LoVo (cell line): ENCODE measurements at regions not wholly inside any gene's neighbourhood (a gene's known extent, or its start where the extent isn't known, plus 50 kb on each side); places are given as distances from the start of the nearest gene placed in this dataset.

Experiments
- DNase-seq: peaks from one replicate; pipeline ENCODE4 v3.0.0-alpha.2; 2016; ENCODE audit warnings: low spot score

DNA sequence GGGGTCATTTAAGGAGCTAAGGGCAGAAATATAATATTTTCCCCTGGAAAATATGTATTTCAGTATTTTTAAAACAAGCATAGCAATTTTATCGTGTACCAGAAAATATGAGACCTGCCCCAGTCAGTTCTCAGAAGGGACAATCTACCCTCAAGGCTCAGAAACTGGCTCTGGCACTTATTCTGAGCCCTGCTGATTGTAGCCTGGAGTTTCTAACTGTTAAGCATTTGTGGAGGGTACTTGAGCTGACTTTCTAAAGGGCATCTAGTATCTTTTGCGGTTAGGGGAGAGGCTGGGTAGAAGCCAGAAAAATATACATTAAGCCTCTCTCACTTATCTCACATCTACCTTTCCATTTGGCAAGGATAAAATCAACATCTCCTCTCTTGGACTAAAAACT lies 71.3 kb upstream of the FSHB start:
- no peak for DNase-seq

DNA sequence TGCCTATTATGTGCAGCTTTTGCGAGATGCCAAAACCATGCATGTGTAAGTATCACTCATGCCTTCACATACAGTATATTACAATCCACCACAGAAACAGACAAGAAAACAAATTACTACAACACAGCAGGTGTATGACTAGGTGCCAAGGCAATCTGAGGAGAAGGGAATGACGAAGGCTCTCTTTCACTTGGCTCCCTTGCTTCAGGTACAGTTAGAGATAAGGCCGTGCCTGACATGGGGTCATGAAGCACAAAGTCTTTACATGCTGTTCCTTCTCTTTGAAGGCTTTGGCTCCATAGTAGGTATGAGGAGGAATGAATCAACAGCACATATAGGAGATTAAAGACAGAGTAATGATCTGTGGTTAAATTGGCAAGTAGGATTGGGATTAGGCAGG lies 65.2 kb upstream of the FSHB start:
- DNase-seq = no peak

DNA sequence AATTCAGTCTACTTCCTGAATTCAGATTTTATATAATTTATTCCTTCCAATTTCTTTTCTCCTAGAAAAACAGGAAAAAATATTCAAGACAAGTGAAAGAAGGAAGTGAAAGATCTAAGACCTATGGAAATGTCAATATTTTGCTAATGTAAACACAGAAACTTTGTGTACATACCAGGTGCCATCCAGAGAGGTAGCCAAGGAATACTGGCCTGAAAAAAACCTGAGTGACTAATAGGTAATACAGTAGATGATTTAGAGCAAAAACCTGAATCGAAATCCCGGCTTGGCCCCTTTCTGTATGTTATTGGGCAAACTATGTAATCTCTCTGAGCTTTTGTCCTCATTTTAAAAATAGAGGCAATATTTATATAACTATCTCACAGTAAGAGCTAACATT lies 59.2 kb upstream of the FSHB start:
- DNase-seq = no peak

- DNase-seq = no peak
These were observed 58.7 kb upstream of the FSHB start for GRCh38 chr11:30172158-30172557.

DNA sequence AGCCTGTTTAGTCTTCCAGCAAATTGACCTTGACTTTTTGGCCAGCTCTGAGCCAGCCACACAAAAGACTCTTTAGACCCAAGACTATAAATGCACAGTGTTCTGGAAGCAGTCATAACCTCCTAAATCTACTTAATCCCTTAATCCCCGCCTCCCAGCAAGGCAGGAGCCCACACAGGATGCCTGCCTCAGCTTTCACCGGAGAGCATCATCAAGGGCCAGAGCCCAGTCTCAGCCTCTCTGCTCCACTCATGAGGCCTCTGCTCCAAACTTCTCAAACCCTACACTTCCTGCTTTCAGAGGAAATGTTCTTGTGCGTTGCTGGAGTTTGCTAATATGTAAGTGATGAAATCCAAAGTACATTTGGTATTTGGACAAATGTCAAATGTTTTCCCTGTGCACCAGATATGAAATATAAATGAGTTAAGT lies 57.9 kb upstream of the FSHB start:
- DNase-seq = no peak

DNA sequence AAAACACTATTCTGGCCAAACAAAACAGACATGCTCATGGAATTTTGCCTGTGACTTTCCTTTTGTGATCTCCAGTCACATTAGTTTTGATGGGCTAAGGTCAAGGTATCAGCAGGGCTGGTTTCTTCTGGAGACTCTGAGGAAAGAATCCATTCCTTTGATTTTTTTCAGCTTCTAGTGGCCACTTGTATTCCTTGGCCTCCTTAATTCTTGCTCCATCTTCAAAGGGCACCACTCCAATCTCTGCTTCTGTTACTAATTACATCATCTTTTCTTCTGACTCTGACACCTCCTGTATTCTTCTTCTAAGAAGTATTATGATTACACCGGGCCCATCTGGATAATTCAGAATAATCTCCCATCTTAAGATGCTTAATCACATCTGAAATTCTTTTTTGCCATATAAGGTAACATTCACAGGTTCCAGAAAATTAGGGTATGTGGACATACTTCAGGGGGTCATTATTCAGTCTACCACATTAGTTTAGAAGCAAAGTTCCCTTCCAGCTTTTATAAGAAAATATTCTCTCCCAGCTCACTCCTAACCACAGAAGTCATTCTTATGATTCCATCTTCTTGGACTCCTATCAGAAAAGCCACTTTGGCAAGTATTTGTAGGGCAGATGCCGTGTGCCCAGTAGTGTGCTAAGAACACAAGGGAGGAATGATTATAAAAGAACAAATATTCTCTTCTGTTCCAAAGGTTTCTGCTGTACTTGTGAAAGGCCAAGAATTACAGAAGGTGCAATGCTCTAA lies 56.4 kb upstream of the FSHB start:
- DNase-seq = no peak
